Astrocyte (in vitro differentiated cells and primary cell): ENCODE measurements at regions not wholly inside any gene's neighbourhood (a gene's known extent, or its start where the extent isn't known, plus 50 kb on each side); places are given as distances from the start of the nearest gene placed in this dataset.

Experiments
- EZH2 ChIP-seq: IDR thresholded peaks from 2 replicates; pipeline ENCODE4 v1.6.1; 2012; ENCODE audit warnings: mild to moderate bottlenecking, low read length, inconsistent platforms; ENCODE audit not compliant: insufficient read depth
- TF ChIP-seq, protein P1 (sequence below): IDR thresholded peaks from 2 replicates; pipeline ENCODE4 v1.5.1; 2011; ENCODE audit warnings: low read depth, mild to moderate bottlenecking, inconsistent platforms, low read length, moderate library complexity; ENCODE audit not compliant: insufficient read depth

- TF ChIP-seq, protein P1, sequence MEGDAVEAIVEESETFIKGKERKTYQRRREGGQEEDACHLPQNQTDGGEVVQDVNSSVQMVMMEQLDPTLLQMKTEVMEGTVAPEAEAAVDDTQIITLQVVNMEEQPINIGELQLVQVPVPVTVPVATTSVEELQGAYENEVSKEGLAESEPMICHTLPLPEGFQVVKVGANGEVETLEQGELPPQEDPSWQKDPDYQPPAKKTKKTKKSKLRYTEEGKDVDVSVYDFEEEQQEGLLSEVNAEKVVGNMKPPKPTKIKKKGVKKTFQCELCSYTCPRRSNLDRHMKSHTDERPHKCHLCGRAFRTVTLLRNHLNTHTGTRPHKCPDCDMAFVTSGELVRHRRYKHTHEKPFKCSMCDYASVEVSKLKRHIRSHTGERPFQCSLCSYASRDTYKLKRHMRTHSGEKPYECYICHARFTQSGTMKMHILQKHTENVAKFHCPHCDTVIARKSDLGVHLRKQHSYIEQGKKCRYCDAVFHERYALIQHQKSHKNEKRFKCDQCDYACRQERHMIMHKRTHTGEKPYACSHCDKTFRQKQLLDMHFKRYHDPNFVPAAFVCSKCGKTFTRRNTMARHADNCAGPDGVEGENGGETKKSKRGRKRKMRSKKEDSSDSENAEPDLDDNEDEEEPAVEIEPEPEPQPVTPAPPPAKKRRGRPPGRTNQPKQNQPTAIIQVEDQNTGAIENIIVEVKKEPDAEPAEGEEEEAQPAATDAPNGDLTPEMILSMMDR, result no peak
- TF ChIP-seq EZH2, result no peak
These were observed 66.6 kb upstream of the BICD1 start for GRCh38 chr12:32039917-32040575.
